GM12891 (cell line): ENCODE measurements at regions not wholly inside any gene's neighbourhood (a gene's known extent, or its start where the extent isn't known, plus 50 kb on each side); places are given as distances from the start of the nearest gene placed in this dataset.
A peak's percentile ranks its signal among the peaks of the same experiment; 100 is the strongest.
"Not testable (repeated sequence)": the region's sequence is repeated elsewhere in the genome, so short reads cannot be mapped to it uniquely, and the experiment has no call there.

Experiments
- DNase-seq: peaks from one replicate; pipeline ENCODE4 v3.0.0; 2011; ENCODE audit warnings: low spot score; ENCODE audit not compliant: insufficient read length
- FAIRE-seq: peaks from 2 replicates; lab custom pipeline; 2011; peaks lifted over from hg19 to GRCh38; lab: Jason Lieb, UNC
- PAX5 ChIP-seq: IDR thresholded peaks from 2 replicates; pipeline ENCODE4 v1.6.1; 2011; ENCODE audit warnings: low read length, moderate library complexity, mild to moderate bottlenecking; ENCODE audit not compliant: insufficient read depth, severe bottlenecking
- POLR2A ChIP-seq: IDR thresholded peaks from 2 replicates; pipeline ENCODE4 v1.6.1; 2011; ENCODE audit warnings: low read depth, low read length, control low read depth
- POLR2AphosphoS5 ChIP-seq: IDR thresholded peaks from 2 replicates; pipeline ENCODE4 v1.6.1; 2011; ENCODE audit warnings: low read depth, low read length, control low read depth
- POU2F2 ChIP-seq: IDR thresholded peaks from 2 replicates; pipeline ENCODE4 v1.6.1; 2011; ENCODE audit warnings: low read depth, mild to moderate bottlenecking, control low read depth, low read length, moderate library complexity
- SPI1 ChIP-seq: IDR thresholded peaks from 2 replicates; pipeline ENCODE4 v1.6.1; 2011; ENCODE audit warnings: low read depth, low read length, control low read depth
- TAF1 ChIP-seq: IDR thresholded peaks from 2 replicates; pipeline ENCODE4 v1.6.1; 2011; ENCODE audit warnings: low read depth, low read length, control low read depth

DNA sequence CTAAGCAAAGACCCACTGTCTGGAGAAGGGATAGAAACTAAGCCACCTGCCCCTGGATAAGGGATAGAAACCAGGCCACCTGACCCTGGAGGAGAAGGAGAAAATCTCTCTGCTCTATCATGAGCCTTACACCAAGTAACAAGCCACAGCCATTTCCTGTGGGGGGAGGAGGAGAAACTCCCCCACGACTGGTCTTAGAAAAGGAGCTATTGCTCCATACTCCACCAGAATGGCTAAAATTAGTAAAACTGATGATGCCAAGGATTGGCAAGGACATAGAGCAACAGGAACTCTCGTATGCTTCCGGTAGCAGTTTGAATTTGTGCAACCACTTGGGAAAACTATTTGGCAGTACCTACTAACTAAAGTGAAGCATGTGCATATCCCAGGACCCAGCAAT lies 70.8 kb downstream of the ACTL7B start:
- FAIRE-seq (no peak), DNase-seq (no peak)
- TF ChIP-seq POLR2A: no peak
- no peak for TF ChIP-seq POLR2AphosphoS5
- no peak for TF ChIP-seq SPI1
- TF ChIP-seq POU2F2: no peak
- TF ChIP-seq TAF1: no peak
- no peak for TF ChIP-seq PAX5

DNA sequence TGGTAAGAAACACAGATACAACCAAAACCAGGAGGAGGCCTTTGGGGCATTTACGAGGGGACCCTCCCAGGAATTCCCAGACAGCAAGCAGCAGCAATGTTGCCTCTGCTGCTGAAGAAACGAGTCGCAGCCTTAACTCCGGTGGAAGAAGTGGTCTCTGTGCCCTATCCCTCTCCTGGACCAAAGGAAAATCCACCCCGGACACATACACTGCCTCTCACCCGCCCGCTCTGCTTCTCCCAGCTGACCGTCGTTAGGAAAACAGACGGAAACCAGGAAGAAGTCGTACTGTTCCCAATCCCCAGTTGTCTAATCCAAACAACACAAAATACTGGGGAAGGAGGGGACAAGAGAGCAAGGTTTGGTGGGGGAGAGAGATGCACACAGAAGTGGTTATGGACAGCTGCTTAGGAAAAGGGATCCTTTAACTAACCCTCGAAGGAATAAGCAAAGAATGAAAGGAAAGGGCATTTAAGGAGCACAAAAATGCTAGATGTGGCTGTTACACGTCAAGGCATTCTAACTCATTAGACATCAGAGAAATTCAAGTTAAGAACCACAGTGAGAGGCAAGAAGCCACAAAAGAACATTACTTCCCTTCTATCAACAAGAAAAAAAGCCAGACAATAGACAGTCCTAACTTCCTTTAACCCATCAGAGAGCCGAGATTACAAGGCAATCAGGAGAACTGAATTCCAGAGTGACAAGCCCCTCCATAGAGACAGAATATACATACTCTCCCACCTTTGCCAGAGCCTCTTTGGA lies 71.9 kb downstream of the ACTL7B start:
- DNase-seq: no peak
- TF ChIP-seq SPI1 (no peak), PAX5 (no peak), TAF1 (no peak), POLR2AphosphoS5 (no peak), POU2F2 (no peak), POLR2A (no peak)
- no peak for FAIRE-seq

DNA sequence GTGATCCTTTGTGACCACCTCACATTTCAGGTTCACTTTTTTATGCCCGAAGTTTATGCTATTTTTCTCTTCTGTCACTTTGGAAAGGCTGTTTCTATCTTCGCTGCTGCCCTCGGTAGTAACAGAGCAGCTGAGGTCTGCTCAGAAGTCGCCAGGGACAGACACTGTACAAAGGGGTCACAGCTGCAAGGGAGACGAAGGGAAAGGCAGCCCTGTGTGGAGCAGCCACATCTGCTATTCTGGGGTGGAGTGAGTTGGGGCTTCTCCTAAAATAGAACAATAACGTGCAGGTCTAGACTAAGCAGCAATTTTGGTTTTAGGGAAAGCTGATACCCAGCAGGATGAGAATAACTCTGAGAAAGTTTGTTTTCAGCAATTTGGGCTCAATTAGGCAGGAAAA lies 72.5 kb downstream of the ACTL7B start:
- DNase-seq (no peak), FAIRE-seq (no peak)
- TF ChIP-seq POU2F2: no peak
- no peak for TF ChIP-seq POLR2A
- TF ChIP-seq TAF1: no peak
- no peak for TF ChIP-seq POLR2AphosphoS5
- no peak for TF ChIP-seq SPI1
- no peak for TF ChIP-seq PAX5

DNA sequence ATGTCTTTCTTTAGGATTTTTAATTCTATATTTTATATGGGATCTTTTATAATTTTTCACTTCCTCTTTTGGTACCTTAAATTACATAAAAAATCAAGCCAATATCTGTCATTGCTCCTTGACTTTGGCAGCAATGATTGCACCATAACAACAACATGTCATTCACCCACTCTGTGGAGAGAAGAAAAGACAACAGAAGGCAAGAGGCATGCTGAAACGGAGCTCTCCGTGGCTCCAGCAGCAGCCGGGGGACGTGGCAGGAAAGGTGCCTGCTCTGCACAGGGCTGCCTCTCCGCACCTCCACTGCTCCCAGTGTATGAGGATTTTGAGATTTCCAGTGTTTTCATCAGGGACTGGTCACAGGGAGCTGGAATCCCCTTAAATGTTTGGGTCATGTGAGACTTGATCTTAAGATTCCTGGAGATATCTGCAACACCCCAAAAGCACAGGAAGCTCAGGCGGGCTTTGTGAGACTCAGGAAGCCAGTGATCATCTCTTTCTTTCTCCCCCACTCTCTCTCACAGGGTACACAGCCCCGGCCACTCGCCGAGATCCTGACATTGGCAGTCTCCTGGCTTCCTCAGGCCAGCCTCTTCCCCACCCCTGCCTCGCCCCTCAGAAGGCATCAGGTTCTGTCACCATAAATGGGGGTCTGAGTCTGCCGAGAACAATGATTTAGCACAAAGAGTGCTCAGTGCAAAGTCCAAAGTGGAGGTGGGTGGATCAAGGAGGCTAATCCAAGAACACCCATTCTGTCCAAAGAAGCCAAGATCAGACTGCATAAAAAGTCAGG lies 74.6 kb downstream of the ACTL7B start:
- TF ChIP-seq POLR2AphosphoS5: no peak
- TF ChIP-seq POU2F2: no peak
- TF ChIP-seq SPI1: 0 out of 2 replicates have a peak, but pooled peaks have one; percentile 14
- TF ChIP-seq PAX5: no peak
- TF ChIP-seq TAF1: no peak
- DNase-seq (no peak), FAIRE-seq (no peak)

DNA sequence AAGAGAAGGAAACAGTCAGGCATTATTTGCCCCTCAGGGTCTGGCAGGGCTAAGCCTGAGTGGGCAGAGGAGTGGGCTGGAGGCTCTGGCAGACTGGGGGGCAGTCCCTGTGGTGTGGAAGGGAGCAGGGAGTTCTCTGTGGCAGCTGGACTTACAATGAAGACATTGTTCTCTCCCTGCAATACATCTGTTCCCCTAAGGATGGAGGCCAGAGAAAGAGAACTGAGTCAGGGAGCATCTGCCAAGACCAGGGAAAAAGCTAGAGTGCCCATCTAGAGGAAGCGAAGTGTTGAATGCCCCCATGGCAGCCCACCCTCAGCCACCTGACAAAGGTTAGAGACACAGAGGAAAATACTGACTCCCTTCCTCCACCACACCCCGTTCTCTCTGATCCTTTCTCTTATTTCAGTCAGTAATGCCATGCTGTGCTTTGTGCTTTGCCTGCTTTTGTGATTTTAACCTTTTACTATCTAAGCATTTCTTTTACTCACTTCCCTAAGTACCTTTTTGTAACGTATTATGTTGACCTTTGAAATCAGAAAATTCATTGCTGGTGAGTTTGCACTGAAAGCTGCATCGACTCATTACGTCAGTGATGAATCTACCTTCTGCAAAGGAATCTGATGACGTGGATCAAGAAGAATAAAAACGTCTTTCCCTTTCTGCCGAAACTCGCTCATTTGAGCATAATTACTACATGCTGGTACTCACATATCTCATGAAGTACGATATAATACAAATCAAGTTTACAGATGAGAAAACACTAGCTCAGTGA lies 76.0 kb downstream of the ACTL7B start:
- DNase-seq (no peak), FAIRE-seq (no peak)
- no peak for TF ChIP-seq TAF1
- no peak for TF ChIP-seq POLR2A
- no peak for TF ChIP-seq PAX5
- TF ChIP-seq POU2F2: no peak
- TF ChIP-seq SPI1: no peak
- no peak for TF ChIP-seq POLR2AphosphoS5

DNA sequence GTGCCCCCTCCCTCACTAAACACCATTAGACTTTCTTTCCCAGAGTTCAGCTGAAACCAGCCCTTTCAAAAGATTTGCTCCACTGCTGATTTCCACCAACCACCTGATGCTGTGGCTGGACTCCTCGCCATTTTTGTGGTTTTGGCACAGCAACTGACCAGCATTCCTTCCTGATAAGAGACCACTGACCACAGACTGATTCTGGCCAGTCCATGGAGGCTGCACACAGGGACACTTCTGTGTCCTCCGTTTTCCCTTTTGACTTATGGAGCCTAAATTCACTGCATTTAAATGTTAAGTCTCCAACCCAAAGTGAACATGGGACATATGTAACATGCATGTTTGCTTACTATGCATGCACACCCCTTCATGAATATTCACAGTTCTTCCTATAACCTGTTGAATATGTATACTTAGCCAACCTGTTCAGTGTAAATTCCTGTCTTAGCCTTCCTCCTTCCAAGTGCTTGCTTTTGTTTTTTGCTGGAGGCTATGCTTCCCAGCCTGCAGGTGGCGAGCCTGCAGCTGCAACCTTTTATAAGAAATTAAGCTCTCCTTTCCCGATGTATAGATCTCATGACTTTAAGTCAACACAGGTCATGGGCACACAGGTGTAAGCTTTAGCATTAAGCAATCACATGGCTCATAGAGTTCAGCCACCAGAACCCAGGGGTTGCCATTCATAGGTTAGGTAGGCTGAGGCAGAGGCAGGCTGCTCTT lies 78.7 kb downstream of the ACTL7B start:
- no peak for DNase-seq
- no peak for FAIRE-seq
- TF ChIP-seq POLR2AphosphoS5 (no peak), POU2F2 (no peak), SPI1 (no peak), POLR2A (no peak), PAX5 (no peak), TAF1 (no peak)

DNA sequence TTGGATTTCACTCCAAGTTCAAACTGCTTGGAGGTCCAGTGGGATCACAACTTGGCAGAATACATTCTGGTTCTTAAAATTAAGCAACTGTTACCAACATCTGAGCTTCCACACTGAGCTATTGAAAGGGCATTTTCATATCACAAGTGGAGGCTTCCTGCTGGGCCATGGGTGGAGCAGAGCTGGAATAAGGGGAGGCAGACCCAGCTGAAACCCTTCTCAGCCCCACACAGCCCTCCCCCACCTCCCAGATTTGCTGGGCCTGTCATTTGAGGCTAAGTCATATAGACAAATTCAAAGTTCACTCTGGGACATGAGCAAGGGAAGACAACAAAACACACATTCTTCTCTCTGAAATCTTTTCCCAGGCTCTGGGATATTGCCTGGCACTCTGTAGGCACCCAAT lies 79.9 kb downstream of the ACTL7B start:
- TF ChIP-seq POLR2AphosphoS5: no peak
- no peak for TF ChIP-seq SPI1
- TF ChIP-seq POLR2A: no peak
- no peak for TF ChIP-seq PAX5
- no peak for TF ChIP-seq POU2F2
- TF ChIP-seq TAF1: no peak
- no peak for DNase-seq
- FAIRE-seq: no peak

DNA sequence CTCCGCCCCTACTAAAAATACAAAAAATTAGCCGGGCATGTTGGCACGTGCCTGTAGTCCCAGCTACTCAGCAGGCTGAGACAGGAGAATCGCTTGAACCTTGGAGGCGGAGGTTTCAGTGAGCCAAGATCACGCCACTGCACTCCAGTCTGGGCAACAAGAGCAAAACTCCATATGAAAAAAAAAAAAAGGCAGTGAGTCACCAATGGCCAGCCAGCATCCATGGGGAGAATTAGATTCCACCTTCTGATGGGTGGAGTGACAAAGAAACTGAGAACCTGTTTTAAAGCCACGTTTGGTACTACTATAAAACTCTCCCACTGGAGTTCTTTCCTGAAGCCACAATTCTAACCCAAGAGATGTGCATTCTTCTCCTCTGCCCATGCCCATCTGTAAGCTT lies 81.7 kb downstream of the ACTL7B start:
- not testable (repeated sequence) for DNase-seq

More for the DNA sequence above, 81.7 kb downstream of the ACTL7B start:
- not testable (repeated sequence) for FAIRE-seq
